ENCODE measurements at regions not wholly inside any gene's neighbourhood (a gene's known extent, or its start where the extent isn't known, plus 50 kb on each side); places are given as distances from the start of the nearest gene placed in this dataset.

DNA sequence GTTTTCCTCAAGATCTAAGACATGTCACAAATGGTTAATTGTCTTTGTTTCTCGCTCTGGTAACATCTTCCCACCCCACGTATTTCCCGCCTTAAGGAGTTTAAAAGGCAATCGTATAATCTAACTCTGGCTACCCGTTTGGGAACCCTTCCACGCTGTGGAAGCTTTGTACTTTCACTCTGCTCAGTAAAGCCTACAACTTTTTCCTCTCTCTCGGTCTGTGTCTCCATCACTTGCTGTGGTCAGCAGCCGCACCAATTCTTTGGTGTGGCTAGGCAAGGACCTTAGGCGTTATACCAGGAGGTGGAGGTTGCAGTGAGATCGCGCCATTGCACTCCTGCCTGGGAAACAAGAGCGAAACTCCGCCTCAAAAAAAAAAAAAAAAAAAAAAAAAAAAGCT is 1430.1 kb downstream of the LRRC4C start:
- Histone ChIP-seq H3K9ac (no peak overlapping the region), H4K20me1 (ENCODE audit: low read depth) (no peaks in the 10 kb centered on the region), H3K4me1 (peaks cover 10% of the 10 kb centered on the region), H3K4me3 (no peak overlapping the region), H3F3A (ENCODE audit: low read depth) (peaks cover 9% of the 10 kb centered on the region), H2AFZ (replicated peaks) (no peak overlapping the region), H3K27ac (no peak overlapping the region), H3K4me2 (no peak overlapping the region), H3K9me3 (ENCODE audit: low read depth) (no peaks in the 10 kb centered on the region), H3K79me2 (ENCODE audit: low read depth) (no peaks in the 10 kb centered on the region), H3K27me3 (no peaks in the 10 kb centered on the region), H3K36me3 (no peaks in the 10 kb centered on the region)
- Mint-ChIP-seq H3K27ac (no peak overlapping the region), H3K9me3 (no peaks in the 10 kb centered on the region), H3K4me3 (no peak overlapping the region), H3K36me3 (no peaks in the 10 kb centered on the region), H3K27me3 (ENCODE audit: insufficient read depth, low read depth) (no peaks in the 10 kb centered on the region), H3K4me1 (peaks cover 4% of the 10 kb centered on the region)
- no peak for DNase-seq (ENCODE audit: low spot score)
- TF ChIP-seq EZH2phosphoT487 (IDR thresholded peaks at IDR 0.05) (no peak), EZH2 (IDR thresholded peaks at IDR 0.05) (no peak)
- TF ChIP-seq, protein P1, sequence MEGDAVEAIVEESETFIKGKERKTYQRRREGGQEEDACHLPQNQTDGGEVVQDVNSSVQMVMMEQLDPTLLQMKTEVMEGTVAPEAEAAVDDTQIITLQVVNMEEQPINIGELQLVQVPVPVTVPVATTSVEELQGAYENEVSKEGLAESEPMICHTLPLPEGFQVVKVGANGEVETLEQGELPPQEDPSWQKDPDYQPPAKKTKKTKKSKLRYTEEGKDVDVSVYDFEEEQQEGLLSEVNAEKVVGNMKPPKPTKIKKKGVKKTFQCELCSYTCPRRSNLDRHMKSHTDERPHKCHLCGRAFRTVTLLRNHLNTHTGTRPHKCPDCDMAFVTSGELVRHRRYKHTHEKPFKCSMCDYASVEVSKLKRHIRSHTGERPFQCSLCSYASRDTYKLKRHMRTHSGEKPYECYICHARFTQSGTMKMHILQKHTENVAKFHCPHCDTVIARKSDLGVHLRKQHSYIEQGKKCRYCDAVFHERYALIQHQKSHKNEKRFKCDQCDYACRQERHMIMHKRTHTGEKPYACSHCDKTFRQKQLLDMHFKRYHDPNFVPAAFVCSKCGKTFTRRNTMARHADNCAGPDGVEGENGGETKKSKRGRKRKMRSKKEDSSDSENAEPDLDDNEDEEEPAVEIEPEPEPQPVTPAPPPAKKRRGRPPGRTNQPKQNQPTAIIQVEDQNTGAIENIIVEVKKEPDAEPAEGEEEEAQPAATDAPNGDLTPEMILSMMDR (IDR thresholded peaks at IDR 0.05), result no peak

DNA sequence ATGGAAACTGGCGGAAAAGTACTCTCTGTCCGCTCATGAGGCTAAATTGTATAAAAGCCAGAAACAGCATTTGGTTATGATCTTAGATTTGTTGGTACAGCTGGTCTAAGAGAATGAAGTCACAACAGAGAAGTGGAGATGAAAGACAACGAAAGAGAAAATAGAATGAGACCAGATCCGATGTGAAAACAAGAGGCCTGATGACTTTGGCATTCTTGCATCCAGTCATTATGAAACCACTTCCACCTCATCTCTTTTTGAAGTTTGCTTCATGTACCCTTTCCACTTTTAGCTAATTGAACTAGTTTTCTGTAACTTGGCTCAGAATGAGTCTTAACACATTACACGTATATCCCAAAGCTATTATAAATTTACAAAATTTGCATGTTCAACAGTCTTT is 1431.7 kb downstream of the LRRC4C start:
- Histone ChIP-seq H2AFZ (replicated peaks) (no peak overlapping the region), H4K20me1 (ENCODE audit: low read depth) (no peaks in the 10 kb centered on the region), H3K36me3 (no peaks in the 10 kb centered on the region), H3K79me2 (ENCODE audit: low read depth) (no peaks in the 10 kb centered on the region), H3F3A (ENCODE audit: low read depth) (peaks cover 9% of the 10 kb centered on the region), H3K4me3 (no peak overlapping the region), H3K27me3 (no peaks in the 10 kb centered on the region), H3K4me1 (peaks cover 10% of the 10 kb centered on the region), H3K9me3 (ENCODE audit: low read depth) (no peaks in the 10 kb centered on the region), H3K4me2 (no peak overlapping the region), H3K9ac (no peak overlapping the region), H3K27ac (no peak overlapping the region)
- Mint-ChIP-seq H3K4me1 (peaks cover 4% of the 10 kb centered on the region), H3K27me3 (ENCODE audit: insufficient read depth, low read depth) (no peaks in the 10 kb centered on the region), H3K4me3 (no peak overlapping the region), H3K27ac (no peak overlapping the region), H3K9me3 (no peaks in the 10 kb centered on the region), H3K36me3 (no peaks in the 10 kb centered on the region)
- TF ChIP-seq, protein P1 (IDR thresholded peaks at IDR 0.05), result no peak
- TF ChIP-seq EZH2 (IDR thresholded peaks at IDR 0.05) (no peak), EZH2phosphoT487 (IDR thresholded peaks at IDR 0.05) (no peak)
- DNase-seq (ENCODE audit: low spot score), result no peak

DNA sequence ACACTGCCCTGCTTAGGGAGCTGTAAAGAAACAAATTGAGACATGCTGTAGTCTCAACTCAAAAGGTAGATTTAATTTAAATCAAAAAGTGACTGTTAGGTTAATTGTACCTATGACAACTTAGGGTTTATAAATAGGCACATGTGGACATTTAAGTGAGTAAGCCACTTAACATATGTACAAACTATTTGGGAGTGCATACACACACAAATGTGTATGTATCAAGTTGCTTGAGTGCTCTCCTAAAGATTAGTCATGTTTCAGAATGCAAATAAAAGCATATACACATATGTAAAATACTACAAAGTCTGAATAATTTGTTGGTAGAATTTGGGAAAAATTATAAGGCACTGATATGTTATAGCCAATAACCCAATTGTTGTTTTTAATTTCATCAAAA is 1435.7 kb downstream of the LRRC4C start:
- no peaks in the 10 kb centered on the region for H3K4me1 ChIP-seq
- Mint-ChIP-seq H3K27ac (no peak overlapping the region), H3K9me3 (no peaks in the 10 kb centered on the region), H3K4me1 (no peaks in the 10 kb centered on the region), H3K4me3 (no peak overlapping the region), H3K36me3 (no peaks in the 10 kb centered on the region), H3K27me3 (ENCODE audit: insufficient read depth, low read depth) (no peaks in the 10 kb centered on the region)
- no peaks in the 10 kb centered on the region for H3K9me3 ChIP-seq (ENCODE audit: low read depth)
- H2AFZ ChIP-seq (replicated peaks), result no peak overlapping the region
- no peaks in the 10 kb centered on the region for H3F3A ChIP-seq (ENCODE audit: low read depth)
- H3K27me3 ChIP-seq, result no peaks in the 10 kb centered on the region
- no peak overlapping the region for H3K27ac ChIP-seq
- no peaks in the 10 kb centered on the region for H3K36me3 ChIP-seq
- H3K4me2 ChIP-seq, result no peak overlapping the region
- H3K79me2 ChIP-seq (ENCODE audit: low read depth), result no peaks in the 10 kb centered on the region
- DNase-seq (ENCODE audit: low spot score), result no peak
- H3K9ac ChIP-seq, result no peak overlapping the region
- no peaks in the 10 kb centered on the region for H4K20me1 ChIP-seq (ENCODE audit: low read depth)
- no peak overlapping the region for H3K4me3 ChIP-seq
- TF ChIP-seq EZH2 (IDR thresholded peaks at IDR 0.05), result no peak
- TF ChIP-seq, protein P1 (IDR thresholded peaks at IDR 0.05), result no peak
- TF ChIP-seq EZH2phosphoT487 (IDR thresholded peaks at IDR 0.05), result no peak

DNA sequence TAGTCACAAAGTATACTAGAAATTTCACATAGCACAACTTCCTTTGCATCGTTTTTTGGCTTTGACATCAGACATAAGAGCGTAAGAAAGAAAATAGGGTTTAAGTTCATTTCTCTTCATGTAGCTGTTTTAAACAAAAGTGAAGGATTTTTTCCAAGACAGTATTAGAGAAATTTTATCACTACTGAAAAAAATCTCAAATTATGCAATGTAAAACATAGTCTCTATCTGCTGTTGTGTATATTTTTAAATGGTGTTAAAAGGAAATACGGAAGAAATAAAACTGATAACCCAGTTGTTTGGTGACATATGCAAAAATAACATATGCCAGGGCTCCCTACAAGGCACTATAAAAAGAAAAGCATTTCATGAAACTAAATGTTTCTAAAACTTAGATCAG is 1449.4 kb downstream of the LRRC4C start:
- H4K20me1 ChIP-seq (ENCODE audit: low read depth), result no peaks in the 10 kb centered on the region
- H3K79me2 ChIP-seq (ENCODE audit: low read depth), result no peaks in the 10 kb centered on the region
- Mint-ChIP-seq H3K36me3 (no peaks in the 10 kb centered on the region), H3K9me3 (no peaks in the 10 kb centered on the region), H3K4me3 (no peak overlapping the region), H3K27me3 (ENCODE audit: insufficient read depth, low read depth) (no peaks in the 10 kb centered on the region), H3K4me1 (no peaks in the 10 kb centered on the region), H3K27ac (no peak overlapping the region)
- no peak overlapping the region for H3K4me3 ChIP-seq
- no peaks in the 10 kb centered on the region for H3K9me3 ChIP-seq (ENCODE audit: low read depth)
- H3K27ac ChIP-seq, result no peak overlapping the region
- no peaks in the 10 kb centered on the region for H3K27me3 ChIP-seq
- no peaks in the 10 kb centered on the region for H3K36me3 ChIP-seq
- TF ChIP-seq EZH2 (IDR thresholded peaks at IDR 0.05) (no peak), EZH2phosphoT487 (IDR thresholded peaks at IDR 0.05) (no peak)
- TF ChIP-seq, protein P1 (IDR thresholded peaks at IDR 0.05), result no peak
- no peaks in the 10 kb centered on the region for H3K4me1 ChIP-seq
- no peak overlapping the region for H3K4me2 ChIP-seq
- no peak overlapping the region for H3K9ac ChIP-seq
- no peak overlapping the region for H2AFZ ChIP-seq (replicated peaks)
- no peaks in the 10 kb centered on the region for H3F3A ChIP-seq (ENCODE audit: low read depth)
- DNase-seq (ENCODE audit: low spot score), result no peak

Data from neural progenitor cell (in vitro differentiated cells).